Adrenal gland (tissue), 5 donors: ENCODE measurements at regions not wholly inside any gene's neighbourhood (a gene's known extent, or its start where the extent isn't known, plus 50 kb on each side); places are given as distances from the start of the nearest gene placed in this dataset.

Source experiments
- CTCF ChIP-seq, 6 experiments: fragments of 450-650 bp in 4 of 6; fragments of 200-600 bp in 2 of 6; sonication (generic) in 1 of 6; IDR thresholded peaks; 1 replicate in 5 of 6; 2 replicates in 1 of 6; pipeline versions ENCODE4 v1.5.1 to v1.8.0; 2016 to 2021; ENCODE audit warnings: antibody characterized with exemption in 6 of 6, mild to moderate bottlenecking in 2 of 6, moderate library complexity in 1 of 6
- POLR2A ChIP-seq, 2 donors: fragments of 450-650 bp; IDR thresholded peaks; one replicate each; pipeline ENCODE4 v1.6.1; 2017; ENCODE audit warnings: antibody characterized with exemption in 2 of 2, mild to moderate bottlenecking in 2 of 2, moderate library complexity in 1 of 2
- donor health status: DM: no; HTN: no; CAD: no.

- TF ChIP-seq CTCF (IDR thresholded peaks at IDR 0.05) (no peak), POLR2A (IDR thresholded peaks at IDR 0.05) (no peak)
These were observed 200.7 kb upstream of the SPTLC3 start for GRCh38 chr20:12808006-12808567.
